ENCODE measurements at regions not wholly inside any gene's neighbourhood (a gene's known extent, or its start where the extent isn't known, plus 50 kb on each side); places are given as distances from the start of the nearest gene placed in this dataset.
"Not testable (repeated sequence)": the region's sequence is repeated elsewhere in the genome, so short reads cannot be mapped to it uniquely, and the experiment has no call there.

DNA sequence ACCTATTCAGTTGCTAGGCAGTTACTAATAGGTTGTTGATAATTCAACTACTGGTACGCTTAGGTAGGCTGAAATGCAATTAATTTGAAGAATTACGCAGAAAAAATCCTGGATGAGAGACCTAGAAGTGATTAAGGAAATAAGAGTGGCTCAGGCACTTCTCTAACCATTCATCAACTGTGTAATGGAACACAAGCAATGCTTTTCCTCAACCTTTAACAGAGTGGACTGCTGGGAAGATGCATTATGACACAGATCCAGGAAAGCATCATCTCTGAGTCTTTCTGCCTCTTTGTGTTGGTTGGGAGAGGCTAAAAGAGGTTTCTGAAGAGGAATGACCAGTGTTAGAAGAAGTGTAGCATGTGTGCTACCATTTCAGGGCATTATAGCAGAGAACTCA is 992.2 kb downstream of the TSN start:
- DNase-seq: no peak

DNA sequence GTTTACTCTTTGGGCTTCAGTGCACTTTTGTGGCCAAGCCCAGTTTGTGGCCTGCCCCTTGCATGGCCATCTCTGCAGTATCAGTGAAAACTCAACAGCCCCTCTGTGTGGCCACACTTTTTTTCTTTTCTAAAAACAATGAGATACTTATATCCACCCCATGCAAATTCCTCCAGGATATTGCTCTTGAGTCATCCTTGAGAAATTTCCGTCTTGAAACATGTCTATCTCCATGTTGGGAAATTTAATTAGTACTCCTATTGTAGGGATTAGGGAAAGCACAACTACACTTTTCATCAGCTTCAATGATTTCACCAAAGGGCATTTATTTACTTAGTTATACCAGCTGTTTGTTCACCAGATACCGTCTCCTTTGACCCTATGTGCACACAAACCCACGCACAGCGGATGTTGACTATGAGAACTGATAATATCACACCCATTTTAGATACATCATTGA is 993.1 kb downstream of the TSN start:
- DNase-seq: no peak

DNA sequence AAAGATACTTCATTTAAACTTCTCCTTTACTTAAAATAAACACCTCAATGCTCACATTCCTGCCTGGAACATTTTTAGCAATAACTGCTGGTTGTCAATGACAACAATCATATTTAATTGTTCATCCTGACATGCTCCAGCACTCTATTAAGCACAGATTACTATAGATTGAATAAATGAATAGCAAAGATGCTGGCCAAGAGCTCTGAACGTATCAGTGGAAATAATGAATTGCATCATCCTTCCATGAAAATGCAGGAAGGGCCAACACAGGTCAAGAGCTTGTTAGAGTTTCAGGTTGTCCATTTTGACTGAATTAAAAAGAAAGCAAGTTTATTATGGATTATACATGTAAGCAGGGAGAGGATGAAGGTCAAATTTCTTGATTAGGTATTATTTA is 994.0 kb downstream of the TSN start:
- no peak for DNase-seq

DNA sequence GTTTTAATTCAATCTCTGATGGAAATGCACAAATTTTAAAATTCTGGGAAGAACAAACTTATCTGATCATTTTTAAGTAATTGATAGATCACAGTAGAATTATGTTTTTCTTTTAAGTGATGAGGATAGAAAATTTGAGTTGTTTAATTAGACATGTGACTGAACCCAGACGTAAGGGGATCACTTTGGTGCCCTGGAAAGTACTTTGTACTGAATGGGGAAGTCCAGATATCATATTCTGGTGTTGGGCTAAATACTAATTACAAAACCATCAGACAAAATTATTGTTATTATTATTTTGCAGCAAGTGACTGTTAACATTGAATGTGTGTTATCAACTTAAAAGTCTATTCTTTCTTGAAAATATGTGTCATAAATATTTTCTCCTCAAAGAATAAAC is 994.6 kb downstream of the TSN start:
- no peak for DNase-seq

DNA sequence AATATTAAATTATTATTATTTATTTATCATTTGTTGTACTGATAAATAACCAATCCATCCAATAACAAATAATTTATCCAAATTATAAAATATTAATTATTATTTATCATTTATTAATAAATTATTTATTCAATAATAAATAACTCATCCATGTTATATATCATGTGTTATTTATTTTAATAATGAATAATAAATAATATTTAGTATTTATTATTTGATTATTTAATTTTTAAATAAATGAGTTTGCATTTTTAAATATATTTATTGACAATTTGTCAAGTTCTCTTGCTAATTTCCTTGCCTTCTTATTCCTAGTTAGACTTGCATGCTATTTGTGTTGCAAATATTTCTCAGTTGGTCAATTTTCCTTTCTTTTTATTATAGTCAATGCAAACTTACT is 995.4 kb downstream of the TSN start:
- DNase-seq: no peak

DNA sequence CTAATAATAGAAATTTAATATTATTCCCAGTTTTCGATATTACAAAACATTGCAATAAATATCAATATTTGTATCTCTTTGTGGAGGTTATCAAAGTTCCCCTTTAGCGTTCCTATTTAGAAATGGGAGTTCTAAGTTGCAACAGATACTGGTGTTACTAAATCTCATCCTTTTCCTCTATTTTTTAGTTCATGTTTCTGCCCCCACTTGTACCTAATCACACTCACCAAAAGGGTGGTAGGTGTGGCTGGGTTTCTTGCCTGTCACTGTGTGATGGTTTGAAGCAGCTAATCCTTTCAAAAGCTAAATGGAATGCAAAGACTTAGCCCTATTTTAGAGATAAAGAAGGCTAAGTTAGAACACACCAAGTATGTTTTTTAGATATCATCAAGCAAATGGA is 997.9 kb downstream of the TSN start:
- DNase-seq: no peak

DNA sequence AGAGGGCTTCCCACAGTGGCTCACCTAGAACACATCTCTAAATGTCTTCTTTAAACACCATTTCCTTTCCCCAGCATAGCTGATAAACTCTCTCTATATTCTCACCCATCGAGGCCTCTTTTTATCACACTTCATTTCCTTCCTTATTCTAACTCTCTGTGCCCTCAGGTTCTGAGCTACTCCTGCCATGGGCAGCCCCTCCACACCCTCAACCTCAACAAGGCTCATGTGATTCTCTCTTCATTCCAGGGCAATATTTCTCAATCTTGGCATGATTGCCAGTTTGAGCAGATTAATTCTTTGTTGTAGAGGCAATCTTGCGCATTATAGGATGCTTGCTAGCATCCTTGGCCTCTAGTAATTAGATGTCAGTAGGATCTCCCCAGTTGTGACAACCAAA is 999.1 kb downstream of the TSN start:
- DNase-seq: no peak

DNA sequence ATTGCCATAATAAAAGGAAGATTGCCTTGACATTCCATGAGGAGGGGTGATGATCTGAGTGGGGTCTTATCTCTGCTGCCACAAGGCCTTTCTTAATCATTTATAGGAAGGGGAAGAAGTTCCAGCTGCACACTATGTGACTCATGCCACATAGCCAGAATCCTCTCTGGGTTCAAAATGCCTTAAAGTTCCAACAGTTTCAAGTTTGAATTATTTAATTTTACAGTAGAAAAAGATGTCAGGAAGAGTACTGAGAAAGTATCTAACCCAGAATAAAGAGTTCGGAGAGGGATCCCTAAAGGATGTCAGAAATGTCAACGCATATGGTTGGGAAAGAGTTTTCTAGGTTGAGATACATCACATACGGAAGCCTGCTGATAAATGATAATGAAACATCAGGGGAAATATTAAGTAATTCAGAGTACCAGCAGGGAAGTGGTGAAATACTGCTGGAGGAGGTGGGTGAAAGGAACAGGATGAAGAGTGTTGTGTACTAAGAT is 999.9 kb downstream of the TSN start:
- DNase-seq: no peak

DNA sequence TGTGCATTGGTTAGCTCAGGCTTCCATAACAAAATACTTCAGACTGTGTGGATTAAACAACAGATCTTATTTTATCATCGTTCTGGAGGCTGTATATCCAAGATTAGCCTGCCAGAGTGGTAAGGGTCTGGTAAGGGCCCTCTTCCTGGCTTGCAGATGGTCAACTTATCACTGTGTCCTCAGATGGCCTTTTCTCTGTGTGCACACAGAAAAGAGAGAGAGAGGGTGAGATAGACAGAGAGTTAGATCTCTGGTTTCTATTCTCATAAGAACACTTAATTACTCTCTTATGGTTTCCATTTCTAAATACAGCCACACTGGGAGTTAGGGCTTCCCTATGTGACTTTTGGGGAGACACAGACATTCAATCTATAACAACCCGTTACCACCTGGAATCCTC is 1003.5 kb downstream of the TSN start:
- DNase-seq: no peak

DNA sequence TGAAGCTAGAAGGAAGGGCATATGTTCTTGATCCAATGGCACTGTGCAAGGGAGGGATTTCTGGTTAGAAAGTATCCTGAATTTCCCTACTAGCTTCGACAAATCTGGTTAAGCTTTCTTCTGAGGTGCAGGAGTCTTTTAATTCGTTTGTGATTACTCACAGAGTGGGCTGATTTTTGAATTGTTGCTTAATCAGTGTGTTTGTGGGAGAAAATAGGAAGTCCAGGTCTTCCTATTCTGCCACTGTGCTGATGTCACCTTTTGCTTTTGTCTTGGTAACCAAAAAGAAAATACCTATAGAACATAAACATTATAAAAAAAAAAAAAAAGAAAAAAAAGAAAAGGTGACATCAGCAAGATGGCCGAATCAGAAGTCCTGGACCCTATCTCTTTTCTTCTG is 1008.6 kb downstream of the TSN start:
- DNase-seq: no peak

DNA sequence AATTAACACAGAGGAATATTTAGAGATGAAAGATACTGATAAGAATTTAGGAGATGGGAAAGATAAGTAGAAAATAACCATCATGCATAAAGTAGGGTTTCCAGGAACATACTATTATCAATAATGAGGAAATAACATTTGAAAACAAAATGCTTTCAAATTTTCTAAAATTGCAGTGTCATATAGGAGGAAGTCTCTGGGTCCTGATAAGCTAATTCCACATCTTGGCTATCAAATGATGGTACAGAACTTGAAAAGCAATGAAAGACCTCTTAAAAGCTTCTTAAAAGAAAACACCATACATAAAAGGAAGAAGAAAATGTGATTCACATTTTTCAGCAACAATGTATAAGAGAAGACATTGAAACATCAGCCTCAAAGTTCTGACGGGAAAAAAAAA is 1024.8 kb downstream of the TSN start:
- DNase-seq: no peak

DNA sequence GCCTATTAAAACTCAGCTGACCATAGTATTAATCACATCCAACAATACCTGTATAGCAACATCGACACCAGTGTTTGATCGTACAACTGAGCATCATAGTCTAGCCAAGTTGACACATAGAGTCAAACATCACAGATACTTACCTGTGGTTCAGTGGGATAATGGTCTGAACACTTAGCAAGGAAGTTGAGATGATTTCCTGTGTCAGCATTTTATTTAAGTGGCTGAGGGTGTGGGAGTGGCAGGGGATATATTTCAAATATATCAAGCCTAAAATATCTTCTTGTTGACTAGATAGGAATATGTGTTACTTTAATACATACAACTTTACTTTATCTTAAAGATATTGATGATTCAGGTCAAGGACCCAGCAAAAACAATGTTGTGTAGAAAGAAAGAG is 1038.6 kb downstream of the TSN start:
- DNase-seq: no peak

DNA sequence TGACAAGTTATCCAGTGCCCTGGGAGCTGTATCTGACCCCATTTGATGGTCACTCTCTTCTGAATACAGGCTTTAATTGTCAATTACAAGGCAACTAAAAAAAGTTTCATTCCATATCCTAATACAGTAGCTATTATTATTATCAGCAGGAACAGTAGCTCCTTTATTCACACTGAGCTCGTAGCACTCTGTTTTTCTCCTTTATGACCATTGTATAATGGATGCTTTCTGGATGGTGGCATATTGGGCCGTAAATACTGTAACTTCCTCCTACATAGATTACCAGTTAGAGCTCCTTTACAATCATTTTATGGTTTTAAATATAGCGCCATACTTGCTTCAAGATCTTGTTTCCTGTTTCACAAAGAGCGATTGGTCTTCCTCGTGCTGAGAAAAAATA is 1040.3 kb downstream of the TSN start:
- no peak for DNase-seq

DNA sequence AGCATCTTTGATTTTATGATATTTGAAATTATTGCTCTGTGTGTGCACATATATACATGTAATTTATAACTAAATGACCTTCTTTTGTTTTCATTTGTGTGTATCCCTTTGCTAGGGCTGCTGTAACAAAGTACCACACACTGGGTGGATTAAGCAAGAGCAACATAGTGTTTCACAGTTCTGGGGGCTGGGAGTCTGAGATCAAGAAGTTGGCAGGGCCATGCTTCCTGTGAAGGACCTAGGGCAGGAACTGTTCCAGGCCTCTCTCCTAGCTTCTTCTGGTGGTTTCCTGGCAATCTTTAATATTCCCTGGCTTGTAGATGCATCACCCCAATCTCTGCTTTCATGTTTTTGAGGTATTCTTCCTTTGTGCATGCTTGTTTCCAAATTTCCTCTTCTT is 1043.9 kb downstream of the TSN start:
- no peak for DNase-seq

DNA sequence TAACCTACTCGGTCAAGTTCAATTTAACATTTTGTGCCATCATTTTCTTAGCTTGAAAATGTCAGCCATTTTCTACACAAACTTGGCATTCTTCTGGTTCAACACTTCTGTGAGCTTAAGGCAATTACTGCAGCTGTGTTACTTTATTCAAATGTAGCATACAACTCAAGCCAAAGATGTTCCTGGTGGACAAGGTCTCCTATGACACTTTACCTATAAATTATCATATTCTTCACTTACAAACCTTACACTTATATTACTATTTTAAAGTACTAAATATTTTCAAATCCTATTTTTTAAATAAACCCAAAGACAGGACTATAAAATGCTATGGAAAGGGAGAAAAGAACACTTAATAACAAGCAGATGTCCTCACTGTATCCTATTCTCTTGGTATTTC is 1045.3 kb downstream of the TSN start:
- no peak for DNase-seq

DNA sequence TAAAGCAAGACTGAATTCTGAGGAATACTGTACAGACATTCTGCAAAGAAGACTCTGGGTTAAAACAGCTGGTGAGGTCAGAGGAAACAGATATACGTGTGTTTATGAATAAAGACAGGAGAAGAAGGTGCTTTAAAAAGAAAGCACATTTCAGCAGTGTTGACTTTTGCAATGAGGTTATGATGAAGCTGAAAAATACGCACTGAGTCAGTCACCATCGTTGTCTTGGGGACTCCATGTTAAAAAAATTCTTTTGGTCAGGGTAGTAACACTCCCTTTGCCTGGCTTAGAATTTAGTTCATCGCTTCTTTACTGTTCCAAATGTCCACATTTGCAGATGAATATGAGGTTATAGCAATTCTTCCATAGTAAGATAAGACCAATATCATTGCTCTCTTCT is 1049.0 kb downstream of the TSN start:
- DNase-seq: no peak

DNA sequence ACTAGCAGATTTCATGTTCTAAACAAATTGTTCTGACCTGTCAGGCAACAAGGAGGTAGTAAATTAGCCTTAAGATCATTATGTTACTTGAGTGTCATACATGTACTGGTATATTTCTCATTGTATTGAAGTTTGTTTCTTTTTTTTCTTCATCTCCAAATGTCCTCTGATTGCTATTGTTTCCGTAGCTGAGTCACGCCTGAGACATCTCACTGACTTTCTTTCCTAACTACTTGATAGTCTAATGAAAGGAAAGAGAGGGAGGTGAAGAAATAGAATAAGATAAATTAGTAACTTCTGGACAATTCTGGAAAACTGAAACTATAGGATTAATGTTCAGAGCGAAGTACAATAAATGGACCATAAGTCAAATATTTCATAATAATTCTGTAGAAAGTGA is 1049.9 kb downstream of the TSN start:
- DNase-seq: no peak

DNA sequence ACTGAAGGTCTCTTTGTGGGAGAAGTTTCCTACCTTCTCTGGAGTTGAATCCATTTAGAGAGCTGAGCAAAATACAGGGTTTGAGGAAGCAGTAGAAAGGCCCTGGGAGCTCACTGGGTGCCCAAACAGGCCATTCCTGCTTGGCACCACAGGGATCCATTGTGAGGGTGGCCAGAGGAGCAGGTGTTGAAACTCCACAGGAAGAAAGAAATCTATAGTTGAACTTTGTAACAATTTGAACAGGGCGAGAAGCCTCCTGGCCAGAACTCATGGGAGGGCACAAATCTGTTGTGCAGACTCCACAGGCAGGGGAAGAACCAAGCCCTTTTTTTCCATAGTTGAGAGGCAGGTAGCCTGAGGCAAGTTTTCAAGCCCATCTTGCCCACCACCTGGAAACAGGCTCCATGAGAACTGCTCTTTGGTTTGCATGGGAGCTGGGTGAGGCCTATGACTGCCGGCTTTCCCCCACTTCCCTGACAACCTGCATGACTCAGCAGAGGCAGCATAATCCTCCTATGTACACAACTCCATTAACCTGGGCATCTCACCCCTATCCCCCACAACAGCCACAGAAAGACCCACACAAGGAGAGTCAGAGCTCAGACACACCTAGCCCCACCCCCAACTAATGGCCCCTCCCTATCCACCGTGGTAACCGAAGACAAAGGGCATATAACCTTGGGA is 1053.0 kb downstream of the TSN start:
- no peak for DNase-seq

DNA sequence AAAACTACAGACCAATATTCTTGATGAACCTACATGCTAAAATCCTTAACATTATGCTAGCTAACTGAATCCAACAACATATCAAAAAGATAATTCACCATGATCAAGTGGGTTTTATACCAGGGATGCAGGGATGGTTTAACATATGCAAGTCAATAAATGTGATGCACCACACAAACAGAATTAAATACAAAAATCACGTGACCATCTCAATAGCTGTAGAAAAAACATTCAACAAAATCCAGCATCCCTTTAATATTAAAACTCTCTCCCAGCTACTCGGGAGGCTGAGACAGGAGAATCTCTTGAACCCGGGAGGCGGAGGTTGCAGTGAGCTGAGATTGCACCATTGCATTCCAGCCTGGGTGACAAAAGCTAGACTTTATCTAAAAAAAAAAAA is 1056.8 kb downstream of the TSN start:
- DNase-seq: not testable (repeated sequence)

DNA sequence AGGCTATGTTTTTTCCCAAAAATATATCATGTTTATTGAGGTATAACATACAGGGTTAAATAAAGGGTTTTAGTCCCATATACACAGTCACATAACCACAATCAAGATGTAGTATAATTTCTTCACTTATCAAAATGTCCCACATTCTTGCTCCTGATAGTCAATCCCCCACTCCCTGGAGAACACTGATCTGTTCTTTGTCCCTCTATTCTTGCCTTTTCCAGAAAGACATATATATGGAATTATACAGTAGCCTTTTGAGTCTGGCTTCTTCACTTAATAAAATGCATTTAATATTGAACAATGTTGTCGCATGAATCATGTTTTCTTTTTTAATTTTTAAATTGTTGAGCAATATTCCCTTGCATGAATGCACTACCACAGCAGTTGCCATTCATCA is 1059.7 kb downstream of the TSN start:
- no peak for DNase-seq

DNA sequence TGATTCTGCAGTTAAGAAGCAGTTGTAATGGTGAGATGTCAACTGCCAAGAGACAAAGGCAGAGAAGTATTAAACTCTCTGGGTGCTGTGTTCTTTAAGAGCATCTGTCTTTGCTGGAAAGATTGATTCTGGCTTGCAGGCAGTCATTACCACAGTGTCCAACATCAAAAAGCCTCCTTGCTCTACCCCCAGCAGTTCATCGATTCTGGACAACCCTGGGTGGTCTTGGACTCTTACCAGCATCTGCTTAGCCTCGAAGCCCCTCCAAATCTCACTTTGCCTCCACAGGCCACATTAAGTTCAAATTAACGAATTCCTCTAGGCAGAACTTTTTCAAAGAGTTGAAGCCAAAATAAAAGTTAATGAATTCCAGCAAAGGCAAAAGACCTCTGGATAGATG is 1061.4 kb downstream of the TSN start:
- no peak for DNase-seq

DNA sequence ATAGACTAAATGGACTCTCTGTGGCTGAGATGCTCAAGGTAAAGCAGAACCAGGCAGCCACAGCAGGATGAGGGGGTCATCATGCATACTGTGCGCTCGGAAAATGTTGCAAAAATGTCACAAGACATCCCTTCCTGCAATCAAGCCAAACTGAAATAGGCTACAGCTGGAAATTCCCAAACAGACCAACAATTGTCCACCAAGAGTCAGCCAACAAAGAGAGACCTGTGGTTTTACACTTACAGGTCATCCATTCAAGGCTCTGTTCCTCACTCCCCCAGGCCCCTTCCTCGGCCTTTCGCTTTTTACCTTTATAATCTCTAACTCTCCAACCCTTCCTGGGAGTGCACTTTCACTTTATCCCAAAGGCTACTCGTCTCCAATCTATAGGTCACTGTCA is 1066.9 kb downstream of the TSN start:
- no peak for DNase-seq

DNA sequence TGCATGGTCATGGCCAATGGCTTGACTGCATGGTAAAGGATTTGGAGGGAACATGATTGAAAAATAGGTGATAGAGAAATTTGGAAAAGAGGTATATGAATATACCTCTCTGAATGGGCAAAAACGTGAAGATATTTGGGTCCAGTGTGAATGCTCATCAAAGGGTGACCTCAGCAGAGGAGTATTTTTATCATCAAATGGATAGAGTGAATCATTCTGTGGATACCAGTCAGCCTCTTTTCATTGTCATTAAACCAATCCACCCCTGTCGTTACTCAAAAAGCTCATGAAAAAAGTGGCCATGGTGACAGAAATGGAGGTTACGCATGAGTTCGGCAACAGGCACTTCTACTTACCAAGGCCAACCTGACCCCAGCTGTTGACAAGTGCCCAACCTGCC is 1074.7 kb downstream of the TSN start:
- DNase-seq: no peak

DNA sequence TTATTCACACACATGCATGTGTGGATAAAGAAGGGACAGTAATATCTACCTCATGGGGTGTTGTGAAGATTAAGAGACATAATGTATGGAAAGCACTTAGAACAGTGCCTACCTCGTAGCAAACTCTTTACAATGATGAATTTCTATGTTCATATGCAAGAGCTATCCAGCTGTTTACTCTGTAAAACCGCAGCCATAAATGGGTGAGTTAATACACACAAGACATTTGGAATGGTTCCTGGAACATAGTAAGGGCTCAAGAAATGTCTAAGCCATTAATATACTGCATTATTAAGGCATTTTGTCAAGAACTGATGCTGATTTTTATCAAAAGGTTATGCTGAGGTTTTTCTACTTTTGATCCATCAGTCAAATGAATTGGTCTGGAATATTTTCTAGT is 1076.2 kb downstream of the TSN start:
- no peak for DNase-seq

DNA sequence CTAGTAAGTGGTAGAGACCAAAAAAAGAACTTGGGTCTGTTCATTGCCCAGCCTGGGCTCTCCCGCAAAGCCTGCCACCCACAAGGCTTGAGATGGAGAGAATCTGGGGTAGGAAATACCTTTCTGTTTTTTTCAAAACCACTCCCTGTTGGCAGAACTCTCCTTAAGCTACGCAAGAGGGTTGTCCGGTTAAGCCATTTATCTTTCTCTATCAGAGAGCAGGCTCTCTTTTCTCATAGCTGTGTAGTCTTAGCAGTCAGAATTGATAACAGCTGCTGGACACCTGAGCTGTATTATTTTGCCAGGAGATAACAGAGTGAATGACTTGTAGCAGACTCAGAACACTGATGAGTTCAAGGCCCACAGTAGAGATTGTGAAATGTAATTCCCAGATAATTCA is 1088.1 kb downstream of the TSN start:
- no peak for DNase-seq

DNA sequence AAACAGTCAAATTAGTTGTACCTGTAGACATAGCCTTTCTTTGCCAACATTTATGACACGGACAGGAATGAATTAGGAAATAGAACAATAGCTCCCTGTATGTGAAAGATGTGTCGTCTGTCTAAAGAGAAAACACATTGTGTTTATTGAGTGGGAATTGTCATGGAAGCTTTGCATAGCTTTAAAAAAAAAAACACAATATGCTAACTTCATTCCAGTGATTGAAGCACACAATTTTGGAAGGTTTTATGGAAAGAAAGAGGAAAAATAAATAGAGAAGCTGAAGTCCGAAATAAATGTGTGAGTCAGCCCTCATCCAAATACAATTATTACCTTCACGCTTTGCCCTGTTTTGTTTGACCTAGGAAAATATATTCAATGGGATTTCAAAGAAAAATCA is 1095.7 kb downstream of the TSN start:
- DNase-seq: no peak

Measured in NCI-H2171 (cell line).